ENCODE measurements at regions not wholly inside any gene's neighbourhood (a gene's known extent, or its start where the extent isn't known, plus 50 kb on each side); places are given as distances from the start of the nearest gene placed in this dataset.

DNA sequence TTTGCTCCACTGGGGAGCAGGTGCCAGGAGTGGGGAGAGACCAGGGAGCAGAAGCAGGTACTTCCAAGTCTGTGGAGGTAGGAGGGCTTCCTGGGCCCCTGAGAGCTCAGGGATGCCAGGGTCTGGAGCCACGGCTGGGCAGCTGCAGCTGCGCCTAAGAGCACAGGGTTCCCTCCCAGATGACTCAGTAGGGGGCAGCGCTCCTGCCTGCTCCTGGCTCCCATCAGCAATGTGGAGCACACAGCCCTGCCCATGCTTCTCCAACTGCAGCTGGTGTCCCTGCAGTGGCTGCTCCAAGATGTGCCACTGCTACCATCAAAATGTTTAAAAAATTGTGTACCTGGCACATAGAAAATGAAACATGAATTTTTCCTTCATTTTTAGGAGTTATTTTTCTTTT, 1028.2 kb downstream of the PCDH7 start:
- TF ChIP-seq, protein P1, sequence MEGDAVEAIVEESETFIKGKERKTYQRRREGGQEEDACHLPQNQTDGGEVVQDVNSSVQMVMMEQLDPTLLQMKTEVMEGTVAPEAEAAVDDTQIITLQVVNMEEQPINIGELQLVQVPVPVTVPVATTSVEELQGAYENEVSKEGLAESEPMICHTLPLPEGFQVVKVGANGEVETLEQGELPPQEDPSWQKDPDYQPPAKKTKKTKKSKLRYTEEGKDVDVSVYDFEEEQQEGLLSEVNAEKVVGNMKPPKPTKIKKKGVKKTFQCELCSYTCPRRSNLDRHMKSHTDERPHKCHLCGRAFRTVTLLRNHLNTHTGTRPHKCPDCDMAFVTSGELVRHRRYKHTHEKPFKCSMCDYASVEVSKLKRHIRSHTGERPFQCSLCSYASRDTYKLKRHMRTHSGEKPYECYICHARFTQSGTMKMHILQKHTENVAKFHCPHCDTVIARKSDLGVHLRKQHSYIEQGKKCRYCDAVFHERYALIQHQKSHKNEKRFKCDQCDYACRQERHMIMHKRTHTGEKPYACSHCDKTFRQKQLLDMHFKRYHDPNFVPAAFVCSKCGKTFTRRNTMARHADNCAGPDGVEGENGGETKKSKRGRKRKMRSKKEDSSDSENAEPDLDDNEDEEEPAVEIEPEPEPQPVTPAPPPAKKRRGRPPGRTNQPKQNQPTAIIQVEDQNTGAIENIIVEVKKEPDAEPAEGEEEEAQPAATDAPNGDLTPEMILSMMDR (IDR thresholded peaks at IDR 0.05), result no peak
- TF ChIP-seq EZH2 (IDR thresholded peaks at IDR 0.05), result no peak

Measured in neural progenitor cell (in vitro differentiated cells).